Gastrocnemius medialis (tissue), 4 donors: ENCODE measurements at regions not wholly inside any gene's neighbourhood (a gene's known extent, or its start where the extent isn't known, plus 50 kb on each side); places are given as distances from the start of the nearest gene placed in this dataset.

ENCODE experiments used
- POLR2A ChIP-seq, 2 donors: fragments of 450-650 bp; IDR thresholded peaks; one replicate each; pipeline ENCODE4 v1.6.1; 2017; ENCODE audit warnings: antibody characterized with exemption in 2 of 2, mild to moderate bottlenecking in 2 of 2, moderate library complexity in 2 of 2
- TF ChIP-seq, protein P1 (sequence below), 5 experiments: fragments of 450-650 bp in 3 of 5; fragments of 200-600 bp in 2 of 5; sonication (generic) in 2 of 5; IDR thresholded peaks in 4 of 5; conservative IDR thresholded peaks in 1 of 5; 1 replicate in 4 of 5; 2 replicates in 1 of 5; pipeline ENCODE4 v1.5.1; 2016 to 2019; ENCODE audit warnings: antibody characterized with exemption in 5 of 5, mild to moderate bottlenecking in 3 of 5, moderate library complexity in 3 of 5

GRCh38 chr10:42422911-42423310, 215.5 kb downstream of the ZNF33B start:
- TF ChIP-seq, protein P1, sequence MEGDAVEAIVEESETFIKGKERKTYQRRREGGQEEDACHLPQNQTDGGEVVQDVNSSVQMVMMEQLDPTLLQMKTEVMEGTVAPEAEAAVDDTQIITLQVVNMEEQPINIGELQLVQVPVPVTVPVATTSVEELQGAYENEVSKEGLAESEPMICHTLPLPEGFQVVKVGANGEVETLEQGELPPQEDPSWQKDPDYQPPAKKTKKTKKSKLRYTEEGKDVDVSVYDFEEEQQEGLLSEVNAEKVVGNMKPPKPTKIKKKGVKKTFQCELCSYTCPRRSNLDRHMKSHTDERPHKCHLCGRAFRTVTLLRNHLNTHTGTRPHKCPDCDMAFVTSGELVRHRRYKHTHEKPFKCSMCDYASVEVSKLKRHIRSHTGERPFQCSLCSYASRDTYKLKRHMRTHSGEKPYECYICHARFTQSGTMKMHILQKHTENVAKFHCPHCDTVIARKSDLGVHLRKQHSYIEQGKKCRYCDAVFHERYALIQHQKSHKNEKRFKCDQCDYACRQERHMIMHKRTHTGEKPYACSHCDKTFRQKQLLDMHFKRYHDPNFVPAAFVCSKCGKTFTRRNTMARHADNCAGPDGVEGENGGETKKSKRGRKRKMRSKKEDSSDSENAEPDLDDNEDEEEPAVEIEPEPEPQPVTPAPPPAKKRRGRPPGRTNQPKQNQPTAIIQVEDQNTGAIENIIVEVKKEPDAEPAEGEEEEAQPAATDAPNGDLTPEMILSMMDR (IDR thresholded peaks at IDR 0.05 in 4 of 5, conservative IDR thresholded peaks at IDR 0.05 in 1 of 5), result no peak
- no peak for TF ChIP-seq POLR2A (IDR thresholded peaks at IDR 0.05)
